ENCODE measurements at regions not wholly inside any gene's neighbourhood (a gene's known extent, or its start where the extent isn't known, plus 50 kb on each side); places are given as distances from the start of the nearest gene placed in this dataset.

DNA sequence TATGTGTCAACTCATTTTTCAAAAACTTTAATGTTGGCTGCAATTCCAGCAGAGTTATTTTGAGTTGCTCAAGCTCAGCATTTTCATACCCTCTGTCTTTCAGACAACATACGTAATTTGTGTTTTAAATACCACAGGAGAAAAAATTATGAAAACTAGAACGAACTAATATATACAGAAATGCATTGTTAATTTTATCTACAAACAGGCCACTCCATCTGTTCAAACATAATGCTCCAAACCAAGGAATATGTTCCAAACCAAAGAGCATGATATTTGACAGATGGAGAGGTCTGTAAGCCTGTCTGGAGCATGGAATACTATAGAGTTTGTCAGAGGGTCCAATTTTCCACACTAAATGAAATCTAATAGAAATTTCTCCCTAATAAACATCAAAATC lies 536.2 kb upstream of the FSIP2 start:
- TF ChIP-seq, protein P1, sequence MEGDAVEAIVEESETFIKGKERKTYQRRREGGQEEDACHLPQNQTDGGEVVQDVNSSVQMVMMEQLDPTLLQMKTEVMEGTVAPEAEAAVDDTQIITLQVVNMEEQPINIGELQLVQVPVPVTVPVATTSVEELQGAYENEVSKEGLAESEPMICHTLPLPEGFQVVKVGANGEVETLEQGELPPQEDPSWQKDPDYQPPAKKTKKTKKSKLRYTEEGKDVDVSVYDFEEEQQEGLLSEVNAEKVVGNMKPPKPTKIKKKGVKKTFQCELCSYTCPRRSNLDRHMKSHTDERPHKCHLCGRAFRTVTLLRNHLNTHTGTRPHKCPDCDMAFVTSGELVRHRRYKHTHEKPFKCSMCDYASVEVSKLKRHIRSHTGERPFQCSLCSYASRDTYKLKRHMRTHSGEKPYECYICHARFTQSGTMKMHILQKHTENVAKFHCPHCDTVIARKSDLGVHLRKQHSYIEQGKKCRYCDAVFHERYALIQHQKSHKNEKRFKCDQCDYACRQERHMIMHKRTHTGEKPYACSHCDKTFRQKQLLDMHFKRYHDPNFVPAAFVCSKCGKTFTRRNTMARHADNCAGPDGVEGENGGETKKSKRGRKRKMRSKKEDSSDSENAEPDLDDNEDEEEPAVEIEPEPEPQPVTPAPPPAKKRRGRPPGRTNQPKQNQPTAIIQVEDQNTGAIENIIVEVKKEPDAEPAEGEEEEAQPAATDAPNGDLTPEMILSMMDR (IDR thresholded peaks at IDR 0.05; ENCODE audit: insufficient read depth, low read depth, low read length), result no peak
- no peak for TF ChIP-seq EZH2 (IDR thresholded peaks at IDR 0.05; ENCODE audit: insufficient read depth, low read length)
